ENCODE measurements at regions not wholly inside any gene's neighbourhood (a gene's known extent, or its start where the extent isn't known, plus 50 kb on each side); places are given as distances from the start of the nearest gene placed in this dataset.
"Not testable (repeated sequence)": the region's sequence is repeated elsewhere in the genome, so short reads cannot be mapped to it uniquely, and the experiment has no call there.

- DNase-seq (ENCODE audit: extremely low read depth, low read depth): no peak
- no peak overlapping the region for H3K4me3 ChIP-seq (replicated peaks; ENCODE audit: low read depth, low read length)
- TF ChIP-seq CTCF (IDR thresholded peaks at IDR 0.05; ENCODE audit: low read depth, low read length, missing control alignments): no peak
These were observed 433.3 kb downstream of the BUD13 start for GRCh38 chr11:116339306-116340098.

DNA sequence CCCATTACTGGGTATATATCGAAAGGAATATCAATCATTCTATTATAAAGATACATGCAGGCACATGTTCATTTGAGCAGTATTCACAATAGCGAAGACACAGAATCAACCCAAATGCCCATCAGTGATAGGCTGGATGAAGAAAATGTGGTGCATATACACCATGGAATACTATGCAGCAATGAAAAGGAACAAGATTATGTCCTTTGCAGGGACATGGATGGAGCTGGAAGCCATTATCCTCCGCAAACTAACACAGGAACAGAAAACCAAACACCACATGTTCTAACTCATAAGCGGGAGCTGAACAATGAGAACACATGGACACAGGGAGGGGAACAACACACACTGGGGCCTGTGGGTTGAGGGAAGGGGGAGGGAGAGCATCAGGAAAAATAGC is 434.3 kb downstream of the BUD13 start:
- not testable (repeated sequence) for DNase-seq (ENCODE audit: extremely low read depth, low read depth); H3K4me3 ChIP-seq (replicated peaks; ENCODE audit: low read depth, low read length)

DNA sequence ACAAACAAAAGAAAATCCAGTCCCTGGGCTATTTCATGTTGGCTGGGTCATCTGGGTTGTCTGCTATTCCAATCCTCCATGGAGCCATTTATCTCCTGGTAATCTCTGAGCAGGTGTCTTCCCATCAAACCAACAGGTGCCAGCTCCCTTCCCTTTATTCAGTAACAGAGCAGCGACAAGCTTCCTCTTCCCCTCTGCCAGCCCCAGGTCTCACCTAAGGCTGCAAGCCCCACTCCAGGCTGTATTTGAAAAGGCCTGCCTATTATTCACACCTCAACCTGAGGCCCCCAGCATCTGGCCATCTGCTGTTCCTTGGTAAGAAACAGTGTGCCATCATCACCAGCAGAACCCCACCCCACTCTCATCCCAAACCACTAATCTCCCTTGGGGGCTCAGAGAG is 436.2 kb downstream of the BUD13 start:
- no peak for DNase-seq (ENCODE audit: extremely low read depth, low read depth)
- no peak overlapping the region for H3K4me3 ChIP-seq (replicated peaks; ENCODE audit: low read depth, low read length)
- TF ChIP-seq CTCF (IDR thresholded peaks at IDR 0.05; ENCODE audit: low read depth, low read length, missing control alignments): no peak

DNA sequence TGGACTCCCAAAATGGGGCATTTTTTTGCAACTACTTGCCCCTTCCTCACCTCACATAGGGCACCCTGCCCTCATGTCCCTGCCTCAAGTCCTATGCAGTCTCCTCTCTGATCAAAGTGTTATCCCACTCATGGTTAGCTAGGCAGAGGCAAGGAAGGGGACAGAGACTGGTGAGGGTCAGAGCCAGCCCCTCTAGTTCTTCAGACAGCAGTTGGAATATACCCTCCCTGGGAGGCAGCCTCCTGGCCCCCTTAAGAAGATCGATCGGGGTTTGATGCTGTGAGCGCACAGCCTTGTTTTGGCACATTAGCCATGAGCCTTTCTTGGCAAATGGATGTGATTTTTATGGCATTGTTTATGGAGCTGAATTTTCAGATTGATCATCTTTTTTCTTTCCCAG is 436.9 kb downstream of the BUD13 start:
- no peak overlapping the region for H3K4me3 ChIP-seq (replicated peaks; ENCODE audit: low read depth, low read length)
- no peak for TF ChIP-seq CTCF (IDR thresholded peaks at IDR 0.05; ENCODE audit: low read depth, low read length, missing control alignments)
- DNase-seq (ENCODE audit: extremely low read depth, low read depth): no peak

DNA sequence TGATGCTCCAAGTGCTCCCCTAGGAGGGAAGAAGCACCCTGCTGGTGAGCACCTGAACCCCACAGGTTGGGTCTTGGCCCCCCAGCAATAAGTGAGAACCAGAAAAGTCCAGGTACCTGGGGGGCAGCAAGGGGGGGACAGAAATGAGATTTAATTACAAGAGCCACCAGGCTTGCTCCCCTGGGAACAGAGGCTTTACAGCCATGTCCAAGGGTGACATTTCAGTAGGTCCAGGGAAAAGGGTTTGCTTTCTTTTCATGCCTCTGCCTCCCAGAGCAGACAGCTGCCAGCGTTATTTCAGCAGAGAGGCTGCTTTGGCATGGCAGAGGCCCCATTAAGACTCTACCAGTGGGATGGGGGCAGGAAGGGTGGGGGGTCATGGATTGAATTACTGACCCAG is 437.7 kb downstream of the BUD13 start:
- no peak overlapping the region for H3K4me3 ChIP-seq (replicated peaks; ENCODE audit: low read depth, low read length)
- DNase-seq (ENCODE audit: extremely low read depth, low read depth): no peak
- no peak for TF ChIP-seq CTCF (IDR thresholded peaks at IDR 0.05; ENCODE audit: low read depth, low read length, missing control alignments)

- no peak overlapping the region for H3K4me3 ChIP-seq (replicated peaks; ENCODE audit: low read depth, low read length)
These were observed 438.2 kb downstream of the BUD13 start for GRCh38 chr11:116334596-116334995.

More at GRCh38 chr11:116334596-116334995, 438.2 kb downstream of the BUD13 start:
- no peak for TF ChIP-seq CTCF (IDR thresholded peaks at IDR 0.05; ENCODE audit: low read depth, low read length, missing control alignments)
- DNase-seq (ENCODE audit: extremely low read depth, low read depth): no peak
